ENCODE measurements at regions not wholly inside any gene's neighbourhood (a gene's known extent, or its start where the extent isn't known, plus 50 kb on each side); places are given as distances from the start of the nearest gene placed in this dataset.
"Not testable (repeated sequence)": the region's sequence is repeated elsewhere in the genome, so short reads cannot be mapped to it uniquely, and the experiment has no call there.

- DNase-seq, result not testable (repeated sequence)
These were observed 196.2 kb downstream of the CRLF2 start for GRCh38 chrX:1016281-1016680.

DNA sequence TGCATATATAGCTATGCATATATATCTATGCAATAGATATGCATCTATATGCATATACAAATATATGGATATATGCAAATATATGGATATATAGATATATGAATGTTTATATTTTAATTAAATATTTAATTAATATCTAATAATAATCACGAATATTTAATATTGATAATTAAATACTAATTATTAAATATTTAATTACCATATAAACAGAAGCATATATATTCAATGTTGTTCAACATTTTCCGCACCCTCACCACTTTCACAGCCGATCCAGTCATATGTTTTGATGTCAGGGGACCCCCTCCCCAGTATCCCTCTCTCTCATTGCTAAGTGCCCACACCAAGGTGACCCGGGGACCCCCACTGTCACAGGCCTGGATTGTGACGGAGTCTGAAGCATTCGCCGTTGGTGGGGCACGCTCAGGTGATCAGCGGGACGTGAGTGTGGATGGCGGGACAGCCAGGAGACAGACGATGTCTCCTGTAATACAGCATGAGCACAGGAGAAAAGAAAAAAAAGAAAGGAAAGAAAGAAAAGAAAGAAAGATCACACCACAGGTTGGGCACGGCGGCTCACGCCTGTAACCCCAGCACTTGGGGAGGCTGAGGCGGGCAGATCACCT lies 199.7 kb downstream of the CRLF2 start:
- DNase-seq, result no peak

- no peak for DNase-seq
These were observed 200.7 kb downstream of the CRLF2 start for GRCh38 chrX:1011691-1012283.

GRCh38 chrX:1009771-1010170 lies 202.7 kb downstream of the CRLF2 start:
- DNase-seq, result no peak

GRCh38 chrX:1006156-1006730 lies 206.2 kb downstream of the CRLF2 start:
- no peak for DNase-seq

- no peak for DNase-seq
These were observed 209.8 kb downstream of the CRLF2 start for GRCh38 chrX:1002611-1003010.

- no peak for DNase-seq
These were observed 214.8 kb downstream of the CRLF2 start for GRCh38 chrX:997631-998137.

- no peak for DNase-seq
These were observed 217.7 kb downstream of the CRLF2 start for GRCh38 chrX:994780-995179.

GRCh38 chrX:989959-990510 lies 222.4 kb downstream of the CRLF2 start:
- peak in 37 of 51 donors; percentile 5 to 95 (median 69) for DNase-seq

DNA sequence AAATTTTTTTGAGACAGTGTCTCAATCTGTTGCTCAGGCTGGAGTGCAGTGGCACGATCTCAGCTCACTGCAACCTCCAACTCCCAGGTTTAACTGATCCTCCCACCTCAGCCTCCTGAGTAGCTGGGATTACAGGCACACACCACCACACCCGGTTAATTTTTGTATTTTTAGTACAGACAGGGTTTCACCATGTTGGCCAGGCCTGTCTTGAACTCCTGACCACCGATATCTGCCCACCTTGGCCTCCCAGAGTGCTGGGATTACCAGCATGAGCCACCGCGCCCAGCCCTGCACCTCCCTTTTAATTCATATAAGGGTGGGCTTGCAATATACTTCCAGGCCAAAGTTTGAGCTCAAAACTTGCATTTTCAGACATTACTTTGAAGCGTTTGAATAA lies 223.9 kb downstream of the CRLF2 start:
- DNase-seq, result not testable (repeated sequence)

DNA sequence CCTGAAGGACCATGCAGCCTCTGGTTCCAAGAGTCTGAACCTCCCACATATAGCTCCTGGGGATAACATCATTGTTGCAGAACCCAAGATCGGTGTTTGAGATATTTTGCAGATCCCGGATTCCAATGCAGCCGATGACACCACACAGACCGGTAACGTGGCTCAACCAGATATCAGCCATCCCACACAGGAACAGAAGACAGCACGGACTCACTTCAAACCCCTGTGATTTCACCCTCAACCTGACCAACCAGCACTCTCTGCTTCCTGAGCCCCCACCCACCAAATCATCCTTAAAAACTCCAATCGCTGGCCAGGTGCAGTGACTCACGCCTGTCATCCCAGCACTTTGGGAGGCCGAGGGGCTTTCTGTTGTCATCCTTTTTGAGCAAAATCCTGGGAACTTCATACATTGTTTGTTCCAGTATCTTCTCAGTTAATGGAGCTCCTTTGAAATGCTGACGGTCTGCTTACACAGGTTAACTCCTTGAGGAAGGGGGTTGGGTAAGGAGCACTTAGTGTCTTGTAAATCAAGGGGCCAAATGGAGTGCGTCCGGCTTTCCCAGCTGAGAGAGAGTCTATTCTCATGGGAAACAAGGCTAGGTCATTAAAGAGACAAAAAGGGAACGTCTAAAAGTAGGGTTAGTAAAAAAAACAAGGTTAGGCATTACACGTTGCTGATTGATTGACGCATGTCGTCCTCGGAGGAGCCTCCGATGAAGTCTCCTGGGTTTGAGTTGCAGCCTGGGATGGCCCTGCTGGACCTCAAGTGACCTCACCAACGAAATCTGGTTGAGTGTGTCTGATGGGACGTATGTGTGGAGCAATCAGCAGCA lies 230.4 kb downstream of the CRLF2 start:
- DNase-seq, result no peak

DNA sequence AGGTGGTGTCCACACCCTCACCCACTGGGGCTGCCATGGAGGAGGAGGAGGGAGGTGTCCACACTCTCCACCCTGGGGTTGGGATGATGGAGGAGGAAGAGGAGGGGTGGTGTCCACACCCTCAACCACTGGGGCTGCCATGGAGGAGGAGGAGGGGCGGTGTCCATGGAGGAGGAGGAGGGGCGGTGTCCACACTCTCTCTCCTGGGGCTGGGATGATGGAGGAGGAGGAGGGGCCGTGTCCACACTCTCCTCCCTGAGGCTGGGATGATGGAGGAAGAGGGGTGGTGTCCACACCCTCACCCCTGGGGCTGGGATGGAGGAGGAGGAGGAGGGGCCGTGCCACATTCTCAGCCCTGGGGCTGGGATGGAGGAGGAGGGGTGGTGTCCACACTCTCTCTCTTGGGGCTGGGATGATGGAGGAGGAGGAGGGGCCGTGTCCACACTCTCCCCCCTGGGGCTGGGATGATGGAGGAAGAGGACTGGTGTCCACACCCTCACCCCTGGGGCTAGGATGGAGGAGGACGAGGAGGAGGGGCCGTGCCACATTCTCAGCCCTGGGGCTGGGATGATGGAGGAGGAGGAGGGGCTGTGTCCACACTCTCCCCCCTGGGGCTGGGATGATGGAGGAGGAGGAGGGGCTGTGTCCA lies 231.7 kb downstream of the CRLF2 start:
- DNase-seq, result no peak

DNA sequence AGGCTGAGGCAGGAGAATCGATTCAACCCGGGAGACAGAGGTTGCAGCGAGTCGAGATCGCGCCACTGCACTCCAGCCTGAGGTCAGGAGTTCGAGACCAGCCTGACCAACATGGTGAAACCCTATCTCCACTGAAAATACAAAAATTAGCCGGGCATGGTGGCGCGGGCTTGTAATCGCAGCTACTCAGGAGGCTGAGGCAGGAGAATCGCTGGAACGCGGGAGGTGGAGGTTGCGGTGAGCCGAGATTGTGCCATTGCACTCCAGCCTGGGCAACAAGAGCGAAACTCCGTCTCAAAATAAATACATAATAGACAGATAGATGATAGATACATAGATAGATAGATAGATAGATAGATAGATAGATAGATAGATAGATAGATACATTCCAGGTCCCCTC lies 233.3 kb downstream of the CRLF2 start:
- DNase-seq, result not testable (repeated sequence)

- no peak for DNase-seq
These were observed 239.3 kb downstream of the CRLF2 start for GRCh38 chrX:973010-973632.

GRCh38 chrX:968148-968965 lies 244.1 kb downstream of the CRLF2 start:
- no peak for DNase-seq

DNA sequence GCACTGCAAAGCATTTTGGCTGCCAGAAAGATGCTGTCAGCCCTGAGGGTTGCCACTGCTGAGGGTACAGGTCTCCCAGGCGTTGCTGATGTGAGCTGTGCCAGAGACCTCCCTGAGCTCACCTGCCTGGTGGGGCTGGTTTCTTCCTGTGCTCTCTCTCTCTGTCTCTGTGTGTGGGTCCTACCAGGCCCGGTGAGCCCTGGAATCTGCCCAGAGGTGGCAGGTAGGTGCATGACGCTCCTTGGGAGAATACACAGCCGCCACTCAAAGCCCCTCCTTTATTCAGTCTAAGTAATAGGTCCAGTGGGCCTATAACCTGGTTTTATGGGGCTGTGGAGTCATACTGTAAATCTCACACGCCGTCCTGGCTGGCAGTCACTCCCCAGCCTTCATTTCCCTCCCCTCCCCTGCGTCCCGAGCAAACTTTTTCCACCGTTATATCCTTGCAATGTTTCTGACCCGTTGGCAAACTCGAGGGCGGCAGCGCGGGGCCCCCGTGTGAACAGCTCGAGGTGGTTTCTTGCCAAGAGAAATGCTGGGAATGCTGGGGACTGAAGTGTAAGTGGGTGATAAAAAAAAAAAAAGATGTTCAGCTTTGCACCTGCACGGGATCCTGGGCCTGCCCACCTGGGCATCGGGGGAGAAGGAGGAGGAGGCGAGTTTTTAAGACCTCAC lies 245.9 kb downstream of the CRLF2 start:
- DNase-seq, result no peak

GRCh38 chrX:964831-965416 lies 247.5 kb downstream of the CRLF2 start:
- no peak for DNase-seq

GRCh38 chrX:960821-961220 lies 251.6 kb downstream of the CRLF2 start:
- DNase-seq, result no peak

- DNase-seq, result no peak
These were observed 252.9 kb downstream of the CRLF2 start for GRCh38 chrX:959595-959994.
